Superior temporal gyrus (tissue), 1 donor: ENCODE measurements at regions not wholly inside any gene's neighbourhood (a gene's known extent, or its start where the extent isn't known, plus 50 kb on each side); places are given as distances from the start of the nearest gene placed in this dataset.

Experiments
- DNase-seq: peaks from one replicate; pipeline ENCODE4 v3.0.0-alpha.2; 2016; ENCODE audit errors: extremely low spot score

- no peak for DNase-seq
Observed at GRCh38 chr3:22308871-22309270, 557.9 kb upstream of the ZNF385D start.

GRCh38 chr3:22315925-22316324, 564.9 kb upstream of the ZNF385D start:
- DNase-seq, result no peak

GRCh38 chr3:22318325-22318724, 567.3 kb upstream of the ZNF385D start:
- no peak for DNase-seq

GRCh38 chr3:22319446-22319845, 568.4 kb upstream of the ZNF385D start:
- no peak for DNase-seq

GRCh38 chr3:22322861-22323260, 571.9 kb upstream of the ZNF385D start:
- no peak for DNase-seq

GRCh38 chr3:22326305-22326704, 575.3 kb upstream of the ZNF385D start:
- no peak for DNase-seq

GRCh38 chr3:22334996-22335395, 584.0 kb upstream of the ZNF385D start:
- no peak for DNase-seq

GRCh38 chr3:22349215-22349851, 598.3 kb upstream of the ZNF385D start:
- no peak for DNase-seq

GRCh38 chr3:22351806-22352205, 600.8 kb upstream of the ZNF385D start:
- no peak for DNase-seq

- no peak for DNase-seq
Observed at GRCh38 chr3:22353126-22353525, 602.1 kb upstream of the ZNF385D start.

GRCh38 chr3:22358334-22358733, 607.3 kb upstream of the ZNF385D start:
- no peak for DNase-seq

- DNase-seq, result no peak
Observed at GRCh38 chr3:22360164-22360563, 609.2 kb upstream of the ZNF385D start.

- DNase-seq, result no peak
Observed at GRCh38 chr3:22360970-22361369, 610.0 kb upstream of the ZNF385D start.

- no peak for DNase-seq
Observed at GRCh38 chr3:22361521-22361920, 610.5 kb upstream of the ZNF385D start.

GRCh38 chr3:22364851-22365250, 613.8 kb upstream of the ZNF385D start:
- no peak for DNase-seq

GRCh38 chr3:22366781-22367180, 615.8 kb upstream of the ZNF385D start:
- DNase-seq, result no peak

- no peak for DNase-seq
Observed at GRCh38 chr3:22371036-22371435, 620.0 kb upstream of the ZNF385D start.

- no peak for DNase-seq
Observed at GRCh38 chr3:22371607-22372291, 620.7 kb upstream of the ZNF385D start.

- no peak for DNase-seq
Observed at GRCh38 chr3:22372292-22373062, 621.5 kb upstream of the ZNF385D start.

- DNase-seq, result no peak
Observed at GRCh38 chr3:22373182-22373581, 622.2 kb upstream of the ZNF385D start.

GRCh38 chr3:22373827-22374226, 622.8 kb upstream of the ZNF385D start:
- DNase-seq, result no peak

GRCh38 chr3:22377421-22377820, 626.4 kb upstream of the ZNF385D start:
- DNase-seq, result no peak

GRCh38 chr3:22378869-22379268, 627.9 kb upstream of the ZNF385D start:
- DNase-seq, result no peak
